ENCODE measurements at regions not wholly inside any gene's neighbourhood (a gene's known extent, or its start where the extent isn't known, plus 50 kb on each side); places are given as distances from the start of the nearest gene placed in this dataset.

- RAD21 ChIA-PET (ENCODE audit: unreplicated experiment): no interaction called here
- FAIRE-seq: no peak
- no peak for DNase-seq (ENCODE audit: low read depth, low spot score)
These were observed 145.0 kb upstream of the OSR1 start for GRCh38 chr2:19503406-19503805.

GRCh38 chr2:19500126-19500525 is 141.7 kb upstream of the OSR1 start:
- Histone ChIP-seq H3K9me3 (replicated peaks; ENCODE audit: control insufficient read depth, insufficient read depth, low read length) (no peaks in the 10 kb centered on the region), H3K79me2 (ENCODE audit: control insufficient read depth, insufficient read depth, low read length) (no peaks in the 10 kb centered on the region), H3K27me3 (replicated peaks in 1 of 2; ENCODE audit: control insufficient read depth in 2 of 2, insufficient read depth in 2 of 2, low read length in 1 of 2) (no peaks in the 10 kb centered on the region), H4K20me1 (ENCODE audit: control insufficient read depth, insufficient read depth) (no peaks in the 10 kb centered on the region), H3K4me3 (no peak overlapping the region), H3K4me1 (ENCODE audit: control insufficient read depth, insufficient read depth, low read length) (no peaks in the 10 kb centered on the region), H3K4me2 (ENCODE audit: control insufficient read depth, insufficient read depth) (no peak overlapping the region), H2AFZ (ENCODE audit: control insufficient read depth, low read depth, low read length) (no peak overlapping the region), H3K36me3 (ENCODE audit: control insufficient read depth in 2 of 2, insufficient read depth in 2 of 2, low read length in 1 of 2) (no peaks in the 10 kb centered on the region), H3K9ac (ENCODE audit: control insufficient read depth, insufficient read depth, low read length) (no peak overlapping the region), H3K27ac (ENCODE audit: control insufficient read depth, insufficient read depth) (no peak overlapping the region)
- no TSS peak for BruUV-seq (replicated peaks)
- RAD21 ChIA-PET (ENCODE audit: unreplicated experiment): no interaction called here
- POLR2A ChIA-PET: no interaction called here
- CTCF ChIA-PET: no interaction called here
- SMC1A ChIA-PET (ENCODE audit: uncharacterized antibody, unreplicated experiment): no interaction called here
- in situ Hi-C loops (cut with MboI) (no loop called here), intact Hi-C loops (cut with micrococcal nuclease; ENCODE audit: unreplicated experiment) (no loop called here)
- FAIRE-seq (no peak), ATAC-seq (no peak), DNase-seq (ENCODE audit: low read depth, low spot score) (no peak)
- TF ChIP-seq SRF (IDR thresholded peaks at IDR 0.05; ENCODE audit: low read depth in 2 of 2, low read length in 2 of 2): no peak
- no peak for TF ChIP-seq IRF4 (IDR thresholded peaks at IDR 0.05; ENCODE audit: low read depth, low read length)
- TF ChIP-seq TBL1XR1 (IDR thresholded peaks at IDR 0.05; ENCODE audit: low read depth, low read length): no peak
- TF ChIP-seq CREM (IDR thresholded peaks at IDR 0.05; ENCODE audit: low read depth): no peak
- TF ChIP-seq CBX3 (IDR thresholded peaks at IDR 0.05; ENCODE audit: borderline replicate concordance, low read depth): no peak
- TF ChIP-seq MAX (IDR thresholded peaks at IDR 0.05; ENCODE audit: low read depth, low read length): no peak
- TF ChIP-seq RAD21 (IDR thresholded peaks at IDR 0.05; ENCODE audit: insufficient read depth, low read depth, low read length): no peak
- TF ChIP-seq SIX5 (IDR thresholded peaks at IDR 0.05; ENCODE audit: low read depth, low read length, severe bottlenecking): no peak
- TF ChIP-seq ZBTB33 (IDR thresholded peaks at IDR 0.05): no peak
- no peak for TF ChIP-seq BACH1 (IDR thresholded peaks at IDR 0.05; ENCODE audit: borderline replicate concordance)
- TF ChIP-seq KAT2A (conservative IDR thresholded peaks at IDR 0.05; ENCODE audit: control insufficient read depth, low read depth, low read length): no peak
- no peak for TF ChIP-seq FOS (IDR thresholded peaks at IDR 0.05; ENCODE audit: borderline replicate concordance, extremely low read depth, insufficient read length)
- no peak for TF ChIP-seq PAX5 (IDR thresholded peaks at IDR 0.05; ENCODE audit: borderline replicate concordance, low read depth, low read length)
- no peak for TF ChIP-seq CEBPZ (IDR thresholded peaks at IDR 0.05; ENCODE audit: low read depth, low read length)

More at GRCh38 chr2:19503406-19503805, 145.0 kb upstream of the OSR1 start:
- Histone ChIP-seq H3K27me3 (replicated peaks in 1 of 2; ENCODE audit: control insufficient read depth in 2 of 2, insufficient read depth in 2 of 2, low read length in 1 of 2) (no peaks in the 10 kb centered on the region), H3K79me2 (ENCODE audit: control insufficient read depth, insufficient read depth, low read length) (no peaks in the 10 kb centered on the region), H3K4me3 (no peak overlapping the region), H3K4me2 (ENCODE audit: control insufficient read depth, insufficient read depth) (no peak overlapping the region), H4K20me1 (ENCODE audit: control insufficient read depth, insufficient read depth) (no peaks in the 10 kb centered on the region), H2AFZ (ENCODE audit: control insufficient read depth, low read depth, low read length) (no peak overlapping the region), H3K9ac (ENCODE audit: control insufficient read depth, insufficient read depth, low read length) (no peak overlapping the region), H3K4me1 (ENCODE audit: control insufficient read depth, insufficient read depth, low read length) (no peaks in the 10 kb centered on the region), H3K27ac (ENCODE audit: control insufficient read depth, insufficient read depth) (no peak overlapping the region), H3K36me3 (ENCODE audit: control insufficient read depth in 2 of 2, insufficient read depth in 2 of 2, low read length in 1 of 2) (no peaks in the 10 kb centered on the region), H3K9me3 (replicated peaks; ENCODE audit: control insufficient read depth, insufficient read depth, low read length) (no peaks in the 10 kb centered on the region)
- SMC1A ChIA-PET (ENCODE audit: uncharacterized antibody, unreplicated experiment): interaction anchor here (1.3 kb wide), 1 partner anchor 46 kb away, joined by 4 read pairs; no protein-coding TSS in a partner anchor
- BruUV-seq (replicated peaks): no TSS peak
- CTCF ChIA-PET: no interaction called here
- in situ Hi-C loops (cut with MboI) (no loop called here), intact Hi-C loops (cut with micrococcal nuclease; ENCODE audit: unreplicated experiment) (no loop called here)
- 33% methylated on average over 4 of the region's 4 CpGs for WGBS (ENCODE audit: insufficient coverage, insufficient replicate concordance, low lambda C conversion rate, missing lambda C conversion rate)
- POLR2A ChIA-PET: no interaction called here
- TF ChIP-seq ZNF24 (IDR thresholded peaks at IDR 0.05): no peak
- TF ChIP-seq ZBED1 (IDR thresholded peaks at IDR 0.05; ENCODE audit: borderline replicate concordance): no peak
- no peak for ATAC-seq

All from GM12878 (cell line).